Activated naive CD4-positive, alpha-beta T cell treated with anti-CD3 and anti-CD28 coated beads, Interleukin-2, amount 10 ng/mL, durations not matched to agents 7 days and 5 days (primary cell): ENCODE measurements at regions not wholly inside any gene's neighbourhood (a gene's known extent, or its start where the extent isn't known, plus 50 kb on each side); places are given as distances from the start of the nearest gene placed in this dataset.

ENCODE experiments used
- CTCF ChIA-PET: fragments of 350-600 bp; sonication (Branson Sonifier 250); formaldehyde crosslinking; loops from one replicate; lab custom pipeline; 2021; ENCODE audit warnings: antibody characterized with exemption; lab: Charles Lee
- DNase-seq: peaks from one replicate; pipeline ENCODE4 v3.0.0-alpha.2; 2020
- H3K27ac Mint-ChIP-seq: one replicate; pipeline ENCODE4 v1.8.0; 2021; ENCODE audit warnings: mild to moderate bottlenecking, moderate library complexity, mixed read lengths
- H3K27me3 Mint-ChIP-seq: one replicate; pipeline ENCODE4 v1.8.0; 2021; ENCODE audit warnings: mild to moderate bottlenecking, mixed read lengths
- H3K36me3 Mint-ChIP-seq: one replicate; pipeline ENCODE4 v1.8.0; 2021; ENCODE audit warnings: mixed read lengths
- H3K4me1 Mint-ChIP-seq: one replicate; pipeline ENCODE4 v1.8.0; 2021; ENCODE audit warnings: mixed read lengths
- H3K4me3 Mint-ChIP-seq: one replicate; pipeline ENCODE4 v1.8.0; 2021; ENCODE audit warnings: mild to moderate bottlenecking, moderate library complexity, mixed read lengths
- H3K9me3 Mint-ChIP-seq: one replicate; pipeline ENCODE4 v1.8.0; 2021; ENCODE audit warnings: mixed read lengths

DNA sequence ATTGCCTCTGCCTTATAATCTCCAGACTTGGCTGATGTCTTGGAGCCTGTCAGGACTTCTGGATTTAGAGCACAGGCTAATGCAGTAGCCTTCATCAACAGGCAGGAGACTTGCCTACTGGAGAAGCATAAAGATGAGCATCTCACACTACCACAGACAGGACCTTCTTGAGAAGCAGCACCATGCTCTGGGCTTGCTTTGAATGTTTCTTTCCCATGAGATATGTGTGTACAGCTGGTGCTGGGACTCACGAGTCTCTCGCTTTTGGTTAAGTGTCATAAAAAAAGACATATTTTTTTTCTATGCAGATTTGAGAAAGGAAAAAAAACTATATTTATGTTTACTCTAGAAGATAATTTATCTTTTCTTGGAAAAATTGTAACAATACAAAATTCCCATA, 671.3 kb downstream of the MRPL39 start:
- CTCF ChIA-PET = no interaction called here
- Mint-ChIP-seq H3K4me3 (no peak overlapping the region), H3K4me1 (no peaks in the 10 kb centered on the region), H3K27ac (no peak overlapping the region), H3K27me3 (no peaks in the 10 kb centered on the region), H3K9me3 (peaks cover 2% of the 10 kb centered on the region), H3K36me3 (no peaks in the 10 kb centered on the region)
- DNase-seq = no peak

- no peaks in the 10 kb centered on the region for H3K27me3 Mint-ChIP-seq
- no peaks in the 10 kb centered on the region for H3K36me3 Mint-ChIP-seq
- DNase-seq = no peak
- CTCF ChIA-PET = no interaction called here
- H3K9me3 Mint-ChIP-seq = peaks cover 4% of the 10 kb centered on the region
- H3K27ac Mint-ChIP-seq = no peak overlapping the region
- H3K4me3 Mint-ChIP-seq = no peak overlapping the region
- no peaks in the 10 kb centered on the region for H3K4me1 Mint-ChIP-seq
Observed at GRCh38 chr21:24910591-24910990, 696.7 kb downstream of the MRPL39 start.

- no peaks in the 10 kb centered on the region for H3K27me3 Mint-ChIP-seq
- no peaks in the 10 kb centered on the region for H3K9me3 Mint-ChIP-seq
- CTCF ChIA-PET = no interaction called here
- no peak overlapping the region for H3K4me3 Mint-ChIP-seq
- H3K4me1 Mint-ChIP-seq = no peaks in the 10 kb centered on the region
- H3K27ac Mint-ChIP-seq = no peak overlapping the region
- no peaks in the 10 kb centered on the region for H3K36me3 Mint-ChIP-seq
- DNase-seq = no peak
Observed at GRCh38 chr21:24903994-24904635, 703.2 kb downstream of the MRPL39 start.

GRCh38 chr21:24899138-24899537, 708.1 kb downstream of the MRPL39 start:
- H3K4me1 Mint-ChIP-seq = no peaks in the 10 kb centered on the region
- no peaks in the 10 kb centered on the region for H3K36me3 Mint-ChIP-seq
- no peak overlapping the region for H3K4me3 Mint-ChIP-seq
- CTCF ChIA-PET = no interaction called here
- no peak for DNase-seq
- H3K27ac Mint-ChIP-seq = no peak overlapping the region
- H3K27me3 Mint-ChIP-seq = no peaks in the 10 kb centered on the region
- no peaks in the 10 kb centered on the region for H3K9me3 Mint-ChIP-seq

- no peak overlapping the region for H3K27ac Mint-ChIP-seq
- CTCF ChIA-PET = no interaction called here
- no peaks in the 10 kb centered on the region for H3K36me3 Mint-ChIP-seq
- H3K9me3 Mint-ChIP-seq = no peaks in the 10 kb centered on the region
- DNase-seq = no peak
- no peaks in the 10 kb centered on the region for H3K4me1 Mint-ChIP-seq
- H3K27me3 Mint-ChIP-seq = no peaks in the 10 kb centered on the region
- H3K4me3 Mint-ChIP-seq = no peak overlapping the region
Observed at GRCh38 chr21:24897883-24898282, 709.4 kb downstream of the MRPL39 start.

- H3K36me3 Mint-ChIP-seq = no peaks in the 10 kb centered on the region
- no peak overlapping the region for H3K4me3 Mint-ChIP-seq
- CTCF ChIA-PET = no interaction called here
- H3K4me1 Mint-ChIP-seq = no peaks in the 10 kb centered on the region
- H3K9me3 Mint-ChIP-seq = no peaks in the 10 kb centered on the region
- no peaks in the 10 kb centered on the region for H3K27me3 Mint-ChIP-seq
- no peak overlapping the region for H3K27ac Mint-ChIP-seq
- DNase-seq = no peak
Observed at GRCh38 chr21:24896735-24897124, 710.6 kb downstream of the MRPL39 start.

DNA sequence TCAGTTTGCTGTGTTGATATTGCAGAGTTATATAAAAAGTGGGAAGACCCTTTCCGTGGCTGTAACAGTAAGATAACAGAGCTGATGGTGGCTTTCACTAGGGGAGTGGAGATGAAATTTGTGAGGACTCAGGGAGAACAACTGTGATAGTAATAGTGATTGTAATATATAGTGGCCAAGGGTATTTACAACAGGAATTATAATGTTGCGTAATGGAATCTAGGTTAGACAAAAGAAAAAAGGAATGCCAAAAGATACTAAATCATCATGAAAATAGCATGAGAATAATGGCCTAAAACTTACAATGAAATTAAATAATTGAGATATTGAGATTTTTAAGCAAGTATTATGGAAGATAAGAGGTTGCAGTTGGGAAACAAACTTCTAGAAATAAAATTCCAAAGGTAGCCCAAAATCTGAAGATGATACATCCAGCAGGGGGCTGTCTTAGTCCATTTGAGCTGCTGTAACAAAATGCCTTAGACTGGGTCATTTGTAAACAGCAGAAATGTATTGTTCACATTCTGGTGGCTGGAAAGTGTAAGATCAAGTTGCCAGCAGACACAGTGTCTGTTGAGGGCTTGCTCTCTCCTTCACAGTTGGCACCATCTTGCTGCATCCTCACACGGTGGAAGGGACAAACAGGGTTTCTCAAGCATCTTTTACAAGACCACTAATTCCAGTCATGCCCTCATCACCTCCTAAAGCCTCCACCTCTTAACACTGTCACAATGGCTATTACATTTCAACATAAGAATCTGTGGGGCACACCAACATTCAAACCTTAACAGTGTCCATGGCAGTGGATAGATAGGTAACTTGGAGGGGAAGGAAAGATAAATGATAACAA, 711.2 kb downstream of the MRPL39 start:
- Mint-ChIP-seq H3K4me1 (no peaks in the 10 kb centered on the region), H3K4me3 (no peak overlapping the region), H3K27me3 (no peaks in the 10 kb centered on the region), H3K27ac (no peak overlapping the region), H3K9me3 (no peaks in the 10 kb centered on the region), H3K36me3 (no peaks in the 10 kb centered on the region)
- no peak for DNase-seq
- CTCF ChIA-PET = interaction anchor here (0.7 kb wide), 1 partner anchor 387 kb away, joined by 3 read pairs; no protein-coding TSS in a partner anchor

GRCh38 chr21:24894324-24894723, 713.0 kb downstream of the MRPL39 start:
- Mint-ChIP-seq H3K27ac (no peak overlapping the region), H3K36me3 (no peaks in the 10 kb centered on the region), H3K27me3 (no peaks in the 10 kb centered on the region), H3K9me3 (no peaks in the 10 kb centered on the region), H3K4me1 (no peaks in the 10 kb centered on the region), H3K4me3 (no peak overlapping the region)
- CTCF ChIA-PET = no interaction called here
- no peak for DNase-seq

- no peak for DNase-seq
- H3K27me3 Mint-ChIP-seq = no peaks in the 10 kb centered on the region
- CTCF ChIA-PET = no interaction called here
- no peaks in the 10 kb centered on the region for H3K9me3 Mint-ChIP-seq
- no peaks in the 10 kb centered on the region for H3K4me1 Mint-ChIP-seq
- H3K36me3 Mint-ChIP-seq = no peaks in the 10 kb centered on the region
- H3K27ac Mint-ChIP-seq = no peak overlapping the region
- H3K4me3 Mint-ChIP-seq = no peak overlapping the region
Observed at GRCh38 chr21:24890021-24890420, 717.3 kb downstream of the MRPL39 start.

DNA sequence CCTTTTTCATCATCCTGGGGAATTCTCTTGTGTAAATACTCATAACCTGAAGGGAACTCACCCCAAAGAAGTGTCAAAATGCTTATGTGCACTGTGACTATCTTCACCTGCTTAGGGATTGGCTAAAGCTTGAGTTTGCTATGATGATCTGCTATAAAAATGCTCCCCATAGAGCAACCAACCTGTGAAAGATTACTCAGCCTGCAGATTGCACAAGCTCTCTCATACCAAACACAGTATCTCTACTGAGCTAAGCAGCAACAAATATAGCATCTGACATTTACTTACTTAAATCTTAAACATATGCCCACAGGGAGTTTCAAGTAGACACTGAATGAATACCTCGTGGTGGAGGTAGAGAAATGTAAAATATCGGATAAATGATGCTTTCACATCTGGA, 725.8 kb downstream of the MRPL39 start:
- DNase-seq = no peak
- no peaks in the 10 kb centered on the region for H3K36me3 Mint-ChIP-seq
- no peak overlapping the region for H3K4me3 Mint-ChIP-seq
- CTCF ChIA-PET = no interaction called here
- peaks cover 2% of the 10 kb centered on the region for H3K9me3 Mint-ChIP-seq
- no peaks in the 10 kb centered on the region for H3K27me3 Mint-ChIP-seq
- no peaks in the 10 kb centered on the region for H3K4me1 Mint-ChIP-seq
- H3K27ac Mint-ChIP-seq = no peak overlapping the region

DNA sequence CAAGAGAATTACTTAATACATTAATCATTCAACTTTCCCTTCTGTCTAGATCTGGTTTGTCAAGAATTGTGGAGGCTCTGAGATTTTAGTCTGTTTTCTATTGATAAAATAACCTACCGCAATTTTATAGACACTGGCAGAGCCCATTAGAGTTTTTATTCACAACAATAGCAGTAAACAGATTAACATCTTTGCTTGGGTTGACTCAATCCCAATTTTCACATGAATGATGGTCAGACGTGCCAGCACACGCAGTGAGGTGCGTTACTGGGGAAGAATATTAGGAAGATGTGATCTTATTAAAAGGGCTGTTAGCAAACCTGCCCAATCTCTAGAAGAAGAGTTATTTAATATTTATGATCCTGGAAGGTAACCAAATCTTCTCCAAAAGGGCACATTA, 736.6 kb downstream of the MRPL39 start:
- no peak for DNase-seq
- CTCF ChIA-PET = no interaction called here
- H3K9me3 Mint-ChIP-seq = peaks cover 2% of the 10 kb centered on the region
- no peaks in the 10 kb centered on the region for H3K4me1 Mint-ChIP-seq
- H3K27ac Mint-ChIP-seq = no peak overlapping the region
- no peaks in the 10 kb centered on the region for H3K27me3 Mint-ChIP-seq
- H3K4me3 Mint-ChIP-seq = no peak overlapping the region
- no peaks in the 10 kb centered on the region for H3K36me3 Mint-ChIP-seq

- no peaks in the 10 kb centered on the region for H3K36me3 Mint-ChIP-seq
- H3K9me3 Mint-ChIP-seq = peaks cover 2% of the 10 kb centered on the region
- no peak overlapping the region for H3K27ac Mint-ChIP-seq
- H3K4me1 Mint-ChIP-seq = no peaks in the 10 kb centered on the region
- no peak overlapping the region for H3K4me3 Mint-ChIP-seq
- no peaks in the 10 kb centered on the region for H3K27me3 Mint-ChIP-seq
- no peak for DNase-seq
- CTCF ChIA-PET = no interaction called here
Observed at GRCh38 chr21:24869862-24870261, 737.4 kb downstream of the MRPL39 start.

- H3K27ac Mint-ChIP-seq = no peak overlapping the region
- CTCF ChIA-PET = no interaction called here
- H3K36me3 Mint-ChIP-seq = no peaks in the 10 kb centered on the region
- no peaks in the 10 kb centered on the region for H3K4me1 Mint-ChIP-seq
- H3K9me3 Mint-ChIP-seq = peaks cover 2% of the 10 kb centered on the region
- H3K27me3 Mint-ChIP-seq = no peaks in the 10 kb centered on the region
- no peak for DNase-seq
- H3K4me3 Mint-ChIP-seq = no peak overlapping the region
Observed at GRCh38 chr21:24868117-24868516, 739.2 kb downstream of the MRPL39 start.

DNA sequence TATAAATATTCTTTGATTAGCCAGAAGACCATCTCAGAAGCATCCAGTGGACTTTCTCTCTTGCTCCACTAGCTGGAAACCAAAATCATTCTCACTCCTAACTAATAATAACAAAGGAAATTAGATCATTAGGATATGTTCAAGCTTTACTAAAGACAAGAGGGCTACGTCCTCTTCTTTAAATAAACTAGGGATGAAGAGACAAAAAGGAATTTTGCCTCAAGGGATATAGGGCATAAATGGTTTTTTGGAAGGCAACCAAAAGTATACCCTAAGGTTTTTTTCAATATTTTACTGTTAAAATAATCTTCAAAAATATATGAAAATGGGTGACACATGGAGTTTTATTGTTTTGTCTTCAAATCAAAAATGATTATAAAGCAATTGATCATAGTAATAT, 745.8 kb downstream of the MRPL39 start:
- H3K27me3 Mint-ChIP-seq = no peaks in the 10 kb centered on the region
- H3K4me1 Mint-ChIP-seq = no peaks in the 10 kb centered on the region
- DNase-seq = no peak
- H3K9me3 Mint-ChIP-seq = no peaks in the 10 kb centered on the region
- H3K36me3 Mint-ChIP-seq = no peaks in the 10 kb centered on the region
- CTCF ChIA-PET = no interaction called here
- no peak overlapping the region for H3K27ac Mint-ChIP-seq
- no peak overlapping the region for H3K4me3 Mint-ChIP-seq

DNA sequence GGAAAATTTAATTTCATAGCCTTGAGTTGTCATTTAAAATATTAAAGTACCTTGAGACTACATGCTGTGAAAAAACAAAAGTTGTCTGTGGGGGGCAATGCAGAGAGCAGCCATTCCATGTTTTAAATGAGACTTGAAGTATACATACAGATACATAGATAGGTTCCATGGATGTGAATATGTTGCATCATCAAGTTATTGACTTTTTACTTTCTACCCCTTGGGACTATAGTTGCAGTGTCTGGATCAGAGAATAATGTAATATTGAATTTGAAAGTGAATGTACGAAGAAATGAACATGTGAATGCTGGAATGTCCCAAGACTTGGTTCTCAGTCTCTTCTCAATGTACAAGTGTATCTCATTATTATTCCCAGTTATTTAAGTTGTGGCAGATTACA, 751.0 kb downstream of the MRPL39 start:
- no peak overlapping the region for H3K27ac Mint-ChIP-seq
- no peaks in the 10 kb centered on the region for H3K36me3 Mint-ChIP-seq
- DNase-seq = no peak
- H3K4me3 Mint-ChIP-seq = no peak overlapping the region
- H3K4me1 Mint-ChIP-seq = no peaks in the 10 kb centered on the region
- CTCF ChIA-PET = no interaction called here
- peaks cover 1% of the 10 kb centered on the region for H3K9me3 Mint-ChIP-seq
- no peaks in the 10 kb centered on the region for H3K27me3 Mint-ChIP-seq
